CD4-positive, alpha-beta T cell treated with Interleukin-10 for 1 hour (primary cell): ENCODE measurements at regions not wholly inside any gene's neighbourhood (a gene's known extent, or its start where the extent isn't known, plus 50 kb on each side); places are given as distances from the start of the nearest gene placed in this dataset.
"Not testable (repeated sequence)": the region's sequence is repeated elsewhere in the genome, so short reads cannot be mapped to it uniquely, and the experiment has no call there.

Source experiments
- DNase-seq: peaks from one replicate; pipeline ENCODE4 v3.0.0-alpha.2; 2020

GRCh38 chr10:84571146-84571545 is 242.8 kb downstream of the CCSER2 start:
- no peak for DNase-seq

GRCh38 chr10:84574102-84574501 is 245.7 kb downstream of the CCSER2 start:
- DNase-seq: no peak

- no peak for DNase-seq
Observed at GRCh38 chr10:84581976-84582375, 253.6 kb downstream of the CCSER2 start.

GRCh38 chr10:84583501-84583900 is 255.1 kb downstream of the CCSER2 start:
- no peak for DNase-seq

GRCh38 chr10:84587789-84588188 is 259.4 kb downstream of the CCSER2 start:
- DNase-seq: no peak

GRCh38 chr10:84588426-84588825 is 260.0 kb downstream of the CCSER2 start:
- no peak for DNase-seq

GRCh38 chr10:84588971-84589370 is 260.6 kb downstream of the CCSER2 start:
- DNase-seq: no peak

GRCh38 chr10:84589526-84590205 is 261.3 kb downstream of the CCSER2 start:
- DNase-seq: no peak

GRCh38 chr10:84590327-84591193 is 262.2 kb downstream of the CCSER2 start:
- no peak for DNase-seq

- no peak for DNase-seq
Observed at GRCh38 chr10:84593506-84593905, 265.1 kb downstream of the CCSER2 start.

GRCh38 chr10:84596585-84596984 is 268.2 kb downstream of the CCSER2 start:
- no peak for DNase-seq

- no peak for DNase-seq
Observed at GRCh38 chr10:84599254-84599653, 270.9 kb downstream of the CCSER2 start.

- DNase-seq: no peak
Observed at GRCh38 chr10:84600947-84601346, 272.6 kb downstream of the CCSER2 start.

- DNase-seq: not testable (repeated sequence)
Observed at GRCh38 chr10:84602543-84602942, 274.2 kb downstream of the CCSER2 start.

GRCh38 chr10:84603971-84604370 is 275.6 kb downstream of the CCSER2 start:
- DNase-seq: no peak

- DNase-seq: no peak
Observed at GRCh38 chr10:84605802-84606201, 277.4 kb downstream of the CCSER2 start.

GRCh38 chr10:84606428-84606827 is 278.0 kb downstream of the CCSER2 start:
- no peak for DNase-seq

- DNase-seq: no peak
Observed at GRCh38 chr10:84607044-84607443, 278.7 kb downstream of the CCSER2 start.

GRCh38 chr10:84607523-84607922 is 279.1 kb downstream of the CCSER2 start:
- no peak for DNase-seq

- DNase-seq: no peak
Observed at GRCh38 chr10:84608126-84608525, 279.7 kb downstream of the CCSER2 start.

- no peak for DNase-seq
Observed at GRCh38 chr10:84613336-84614021, 285.1 kb downstream of the CCSER2 start.

- no peak for DNase-seq
Observed at GRCh38 chr10:84626397-84627087, 298.2 kb downstream of the CCSER2 start.

GRCh38 chr10:84632866-84633265 is 304.5 kb downstream of the CCSER2 start:
- no peak for DNase-seq
